H9 (cell line): ENCODE measurements at regions not wholly inside any gene's neighbourhood (a gene's known extent, or its start where the extent isn't known, plus 50 kb on each side); places are given as distances from the start of the nearest gene placed in this dataset.

Source experiments
- DNase-seq: peaks from one replicate; pipeline ENCODE4 v3.0.0-alpha.2; 2017
- H2AFZ ChIP-seq: one replicate; pipeline ENCODE4 v1.6.1; 2013; ENCODE audit warnings: mild to moderate bottlenecking, low read length, control low read depth, moderate library complexity
- H2AK5ac ChIP-seq: 2 replicates; pipeline ENCODE4 v1.6.1; 2013; ENCODE audit warnings: low read length, control low read depth, mixed read lengths; ENCODE audit not compliant: insufficient read length
- H2BK120ac ChIP-seq: one replicate; pipeline ENCODE4 v1.6.1; 2013; ENCODE audit warnings: low read depth, mild to moderate bottlenecking, low read length, control low read depth, inconsistent platforms; ENCODE audit not compliant: poor library complexity, severe bottlenecking
- H2BK12ac ChIP-seq: 2 replicates; pipeline ENCODE4 v1.6.1; 2013; ENCODE audit warnings: low read length, control low read depth, mixed read lengths, low read depth; ENCODE audit not compliant: insufficient read length
- H2BK15ac ChIP-seq: 2 replicates; pipeline ENCODE4 v1.6.1; 2013; ENCODE audit warnings: low read depth, low read length, control low read depth
- H2BK20ac ChIP-seq: one replicate; pipeline ENCODE4 v1.6.1; 2013; ENCODE audit warnings: low read depth, mild to moderate bottlenecking, low read length, control low read depth, inconsistent platforms; ENCODE audit not compliant: poor library complexity, severe bottlenecking
- H2BK5ac ChIP-seq: 2 replicates; pipeline ENCODE4 v1.6.1; 2013; ENCODE audit warnings: low read length, control low read depth, mixed read lengths; ENCODE audit not compliant: insufficient read length
- H3K14ac ChIP-seq: 2 replicates; pipeline ENCODE4 v1.6.1; 2013; ENCODE audit warnings: low read length, control low read depth; ENCODE audit not compliant: insufficient read depth
- H3K18ac ChIP-seq: 2 replicates; pipeline ENCODE4 v1.6.1; 2013; ENCODE audit warnings: low read depth, mild to moderate bottlenecking, mixed read lengths, low read length, control low read depth; ENCODE audit not compliant: insufficient read length
- H3K23ac ChIP-seq: 2 replicates; pipeline ENCODE4 v1.6.1; 2013; ENCODE audit warnings: low read length, control low read depth, mixed read lengths, low read depth; ENCODE audit not compliant: insufficient read length
- H3K23me2 ChIP-seq: 2 replicates; pipeline ENCODE4 v1.6.1; 2013; ENCODE audit warnings: low read depth, mild to moderate bottlenecking, mixed read lengths, low read length, control low read depth; ENCODE audit not compliant: insufficient read length, poor library complexity, severe bottlenecking
- H3K27ac ChIP-seq: 2 replicates; pipeline ENCODE4 v1.5.1; 2013; ENCODE audit warnings: low read length, control low read depth, mixed read lengths, low read depth; ENCODE audit not compliant: insufficient read length
- H3K27me3 ChIP-seq: 2 replicates; pipeline ENCODE4 v1.6.1; 2013; ENCODE audit warnings: low read length, control low read depth, inconsistent platforms; ENCODE audit not compliant: insufficient read depth
- H3K4ac ChIP-seq: 2 replicates; pipeline ENCODE4 v1.6.1; 2013; ENCODE audit warnings: low read depth, mild to moderate bottlenecking, control low read depth, inconsistent platforms, low read length, moderate library complexity
- H3K4me1 ChIP-seq: 2 replicates; pipeline ENCODE4 v1.6.1; 2013; ENCODE audit warnings: low read length, control low read depth, inconsistent platforms; ENCODE audit not compliant: insufficient read depth
- H3K4me2 ChIP-seq: 2 replicates; pipeline ENCODE4 v1.6.1; 2013; ENCODE audit warnings: low read length, control low read depth, mixed read lengths; ENCODE audit not compliant: insufficient read length, insufficient read depth
- H3K56ac ChIP-seq: 2 replicates; pipeline ENCODE4 v1.6.1; 2013; ENCODE audit warnings: low read depth, mild to moderate bottlenecking, mixed read lengths, low read length, control low read depth; ENCODE audit not compliant: insufficient read length
- H3K79me1 ChIP-seq: 2 replicates; pipeline ENCODE4 v1.6.1; 2013; ENCODE audit warnings: low read depth, mild to moderate bottlenecking, moderate library complexity, low read length, control low read depth, inconsistent platforms; ENCODE audit not compliant: insufficient read depth, poor library complexity, severe bottlenecking
- H3K79me2 ChIP-seq: 2 replicates; pipeline ENCODE4 v1.6.1; 2013; ENCODE audit warnings: low read length, control low read depth, inconsistent platforms; ENCODE audit not compliant: insufficient read depth
- H3K9ac ChIP-seq: 2 replicates; pipeline ENCODE4 v1.6.1; 2013; ENCODE audit warnings: low read length, control low read depth, mixed read lengths; ENCODE audit not compliant: insufficient read length; ENCODE audit errors: extremely low read depth
- H3K9me3 ChIP-seq: one replicate; pipeline ENCODE4 v1.6.1; 2013; ENCODE audit warnings: low read depth, low read length, inconsistent platforms; ENCODE audit not compliant: control insufficient read depth
- H3T11ph ChIP-seq: one replicate; pipeline ENCODE4 v1.6.1; 2013; ENCODE audit warnings: mild to moderate bottlenecking, low read length, control low read depth, inconsistent platforms
- H4K20me1 ChIP-seq: one replicate; pipeline ENCODE4 v1.6.1; 2013; ENCODE audit not compliant: control insufficient read depth, insufficient read length, insufficient read depth
- H4K5ac ChIP-seq: 2 replicates; pipeline ENCODE4 v1.6.1; 2013; ENCODE audit warnings: low read depth, mild to moderate bottlenecking, mixed read lengths, low read length, control low read depth; ENCODE audit not compliant: insufficient read length
- H4K8ac ChIP-seq: replicated peaks from 2 replicates; pipeline ENCODE4 v1.6.1; 2013; ENCODE audit warnings: low read length, control low read depth, mixed read lengths, low read depth; ENCODE audit not compliant: insufficient read length
- H4K91ac ChIP-seq: 2 replicates; pipeline ENCODE4 v1.6.1; 2013; ENCODE audit warnings: low read depth, mild to moderate bottlenecking, moderate library complexity, mixed read lengths, low read length, control low read depth; ENCODE audit not compliant: insufficient read length
- H3K27ac Mint-ChIP-seq, 3 experiments: 2 replicates in 2 of 3; 3 replicates in 1 of 3; pipeline ENCODE4 v1.8.0; 2020 to 2021; ENCODE audit warnings: mixed read lengths in 3 of 3, mild to moderate bottlenecking in 1 of 3, moderate library complexity in 1 of 3
- H3K27me3 Mint-ChIP-seq: 2 replicates; pipeline ENCODE4 v1.8.0; 2021; ENCODE audit warnings: low read depth, mild to moderate bottlenecking, moderate library complexity, mixed read lengths
- H3K36me3 Mint-ChIP-seq, 3 experiments: 2 replicates in 2 of 3; 3 replicates in 1 of 3; pipeline ENCODE4 v1.8.0; 2020 to 2021; ENCODE audit warnings: low read depth in 3 of 3, mixed read lengths in 3 of 3; ENCODE audit not compliant: insufficient read depth in 1 of 3
- H3K4me1 Mint-ChIP-seq, 2 experiments: 2 replicates each; pipeline ENCODE4 v1.8.0; 2020; ENCODE audit warnings: mixed read lengths in 2 of 2
- H3K4me3 Mint-ChIP-seq, 2 experiments: 2 replicates in 1 of 2; 3 replicates in 1 of 2; pipeline ENCODE4 v1.8.0; 2020 to 2021; ENCODE audit warnings: mild to moderate bottlenecking in 2 of 2, mixed read lengths in 2 of 2, moderate library complexity in 1 of 2
- H3K9me3 Mint-ChIP-seq, 2 experiments: 2 replicates in 1 of 2; 3 replicates in 1 of 2; pipeline ENCODE4 v1.8.0; 2020; ENCODE audit warnings: mild to moderate bottlenecking in 2 of 2, mixed read lengths in 2 of 2, moderate library complexity in 1 of 2
- CTCF ChIP-seq: fragments of 200-600 bp; sonication (generic); conservative IDR thresholded peaks from 3 replicates; pipeline ENCODE4 v1.8.0; 2021; ENCODE audit warnings: antibody characterized with exemption, mild to moderate bottlenecking
- WGBS: extraction: QIAGEN DNeasy Blood & Tissue Kit; methylation state at CpG from one replicate; pipeline ENCODE4 v1.1.7; 2013; ENCODE audit warnings: missing lambda C conversion rate, low lambda C conversion rate, mixed read lengths; ENCODE audit not compliant: insufficient read length; ENCODE audit errors: extremely low coverage; 5-methylcytosine and 5-hydroxymethylcytosine counted together

- Histone ChIP-seq H3K27ac (no peak overlapping the region), H3K4me2 (no peak overlapping the region), H3K18ac (no peak overlapping the region), H4K5ac (no peak overlapping the region), H3K4ac (no peak overlapping the region), H3K14ac (no peak overlapping the region), H3K9me3 (no peaks in the 10 kb centered on the region), H2AK5ac (no peak overlapping the region), H2BK12ac (no peak overlapping the region), H4K91ac (no peak overlapping the region), H3K27me3 (no peaks in the 10 kb centered on the region), H4K8ac (no peak overlapping the region), H4K20me1 (no peaks in the 10 kb centered on the region), H2BK20ac (no peak overlapping the region), H3K79me1 (no peaks in the 10 kb centered on the region), H2BK120ac (no peak overlapping the region), H2BK15ac (no peak overlapping the region), H2BK5ac (no peak overlapping the region), H3T11ph (no peak overlapping the region), H3K79me2 (no peaks in the 10 kb centered on the region), H2AFZ (no peak overlapping the region), H3K23me2 (no peaks in the 10 kb centered on the region), H3K56ac (no peak overlapping the region), H3K23ac (no peak overlapping the region), H3K9ac (no peak overlapping the region), H3K4me1 (no peaks in the 10 kb centered on the region)
- Mint-ChIP-seq H3K4me1 (peaks cover 3 to 4% of the 10 kb centered on the region in 2 experiments), H3K36me3 (no peaks in the 10 kb centered on the region), H3K27ac (no peak overlapping the region), H3K27me3 (peaks cover 10% of the 10 kb centered on the region), H3K4me3 (no peak overlapping the region), H3K9me3 (no peaks in the 10 kb centered on the region)
- DNase-seq: no peak
- TF ChIP-seq CTCF: no peak
- no CpG with 5 or more reads among the region's 3 CpGs for WGBS
These were observed 310.4 kb upstream of the NFE2L3 start for GRCh38 chr7:25841575-25841974.
